GM12878 (cell line): ENCODE measurements at regions not wholly inside any gene's neighbourhood (a gene's known extent, or its start where the extent isn't known, plus 50 kb on each side); places are given as distances from the start of the nearest gene placed in this dataset.

ENCODE experiments used
- ATAC-seq: fragments of 200-7000 bp; cut with Tn5 transposase; 3 replicates; pipeline ENCODE4 v1.9.1; 2020; ENCODE audit warnings: mild to moderate bottlenecking, moderate library complexity
- BruUV-seq: library from RNA; stranded (reverse); fragments of 400-500 nt; replicated peaks from 2 replicates; lab custom pipeline; 2021; lab: Mats Ljungman, UMichigan
- CTCF ChIA-PET: fragments of 300-600 bp; sonication (Branson Sonifier 250); formaldehyde crosslinking; extraction: SDS; loops from one replicate; lab custom pipeline; 2021; ENCODE audit warnings: inconsistent platforms; lab: Yijun Ruan, JAX
- POLR2A ChIA-PET: fragments of 350-600 bp; formaldehyde crosslinking; extraction: SDS; loops from one replicate; lab custom pipeline; 2021; ENCODE audit warnings: inconsistent platforms; lab: Charles Lee
- RAD21 ChIA-PET: fragments of 300-600 bp; sonication (Branson Sonifier 250); formaldehyde crosslinking; loops from one replicate; lab custom pipeline; 2023; ENCODE audit warnings: antibody characterized with exemption; ENCODE audit not compliant: unreplicated experiment; lab: Charles Lee
- SMC1A ChIA-PET: fragments of 300-600 bp; sonication (Branson Sonifier 250); formaldehyde crosslinking; loops from one replicate; lab custom pipeline; 2023; ENCODE audit not compliant: unreplicated experiment, uncharacterized antibody; lab: Charles Lee
- DNase-seq: peaks from one replicate; pipeline ENCODE4 v3.0.0-alpha.2; 2011; ENCODE audit warnings: low read depth, low spot score
- FAIRE-seq: peaks from 3 replicates; lab custom pipeline; 2011; peaks lifted over from hg19 to GRCh38; lab: Jason Lieb, UNC
- H2AFZ ChIP-seq: 2 replicates; pipeline ENCODE4 v1.6.0; 2011; ENCODE audit warnings: low read depth, low read length, control low read depth; ENCODE audit not compliant: control insufficient read depth
- H3K27ac ChIP-seq: 2 replicates; pipeline ENCODE4 v1.5.1; 2011; ENCODE audit warnings: control low read depth; ENCODE audit not compliant: control insufficient read depth, insufficient read depth
- H3K27me3 ChIP-seq, 2 experiments: replicated peaks in 1 of 2; 2 replicates each; pipeline versions ENCODE4 v1.6.0 to v1.6.1; 2011; ENCODE audit warnings: low read length in 1 of 2; ENCODE audit not compliant: control insufficient read depth in 2 of 2, insufficient read depth in 2 of 2
- H3K36me3 ChIP-seq, 2 experiments: 2 replicates each; pipeline ENCODE4 v1.5.1; 2011; ENCODE audit warnings: low read length in 1 of 2; ENCODE audit not compliant: control insufficient read depth in 2 of 2, insufficient read depth in 2 of 2
- H3K4me1 ChIP-seq: 2 replicates; pipeline ENCODE4 v1.6.1; 2011; ENCODE audit warnings: mild to moderate bottlenecking, low read length, moderate library complexity, mixed read lengths; ENCODE audit not compliant: control insufficient read depth, insufficient read depth
- H3K4me2 ChIP-seq: 2 replicates; pipeline ENCODE4 v1.6.0; 2011; ENCODE audit warnings: control low read depth; ENCODE audit not compliant: control insufficient read depth, insufficient read depth
- H3K4me3 ChIP-seq: fragments of 200-600 bp; sonication (generic); 2 replicates; pipeline ENCODE4 v1.5.1; 2016
- H3K79me2 ChIP-seq: 2 replicates; pipeline ENCODE4 v1.6.0; 2011; ENCODE audit warnings: low read length; ENCODE audit not compliant: control insufficient read depth, insufficient read depth
- H3K9ac ChIP-seq: 2 replicates; pipeline ENCODE4 v1.8.0; 2011; ENCODE audit warnings: low read length, control low read depth, mixed read lengths; ENCODE audit not compliant: control insufficient read depth, insufficient read depth
- H3K9me3 ChIP-seq: replicated peaks from 3 replicates; pipeline ENCODE4 v1.5.1; 2011; ENCODE audit warnings: mild to moderate bottlenecking, low read length; ENCODE audit not compliant: control insufficient read depth, insufficient read depth
- H4K20me1 ChIP-seq: 2 replicates; pipeline ENCODE4 v1.6.0; 2011; ENCODE audit not compliant: control insufficient read depth, insufficient read depth
- CBX5 ChIP-seq: sonication (generic); IDR thresholded peaks from 2 replicates; pipeline ENCODE4 v1.6.1; 2016; ENCODE audit warnings: low read depth, moderate library complexity, mild to moderate bottlenecking, inconsistent platforms
- CHD4 ChIP-seq: fragments of 200-600 bp; sonication (generic); IDR thresholded peaks from 2 replicates; pipeline ENCODE4 v1.6.1; 2016; ENCODE audit warnings: mild to moderate bottlenecking
- JUNB ChIP-seq: IDR thresholded peaks from 2 replicates; pipeline ENCODE4 v1.6.1; 2016; ENCODE audit warnings: antibody characterized with exemption, mild to moderate bottlenecking
- MTA3 ChIP-seq: IDR thresholded peaks from 2 replicates; pipeline ENCODE4 v1.6.1; 2012; ENCODE audit warnings: low read length, inconsistent platforms, borderline replicate concordance
- PML ChIP-seq: IDR thresholded peaks from 2 replicates; pipeline ENCODE4 v1.6.1; 2012; ENCODE audit warnings: low read length, inconsistent platforms
- RELA ChIP-seq: fragments of 450-650 bp; IDR thresholded peaks from 2 replicates; pipeline ENCODE4 v1.8.0; 2014; ENCODE audit warnings: borderline replicate concordance; ENCODE audit not compliant: partially characterized antibody
- SIX5 ChIP-seq: IDR thresholded peaks from 2 replicates; pipeline ENCODE4 v1.6.1; 2011; ENCODE audit warnings: mild to moderate bottlenecking, low read depth, low read length, moderate library complexity; ENCODE audit not compliant: severe bottlenecking
- STAT3 ChIP-seq: IDR thresholded peaks from 2 replicates; pipeline ENCODE4 v1.6.1; 2011; ENCODE audit warnings: low read depth, low read length, improper control_type of control experiment
- YBX1 ChIP-seq: fragments of 450-650 bp; IDR thresholded peaks from 2 replicates; pipeline ENCODE4 v1.6.1; 2016; ENCODE audit warnings: antibody characterized with exemption
- ZNF217 ChIP-seq: fragments of 450-650 bp; IDR thresholded peaks from 2 replicates; pipeline ENCODE4 v1.6.1; 2017; ENCODE audit warnings: antibody characterized with exemption, mild to moderate bottlenecking
- ZZZ3 ChIP-seq: IDR thresholded peaks from 2 replicates; pipeline ENCODE4 v1.6.1; 2011; ENCODE audit warnings: low read depth; ENCODE audit not compliant: control insufficient read depth, insufficient read length
- WGBS: methylation state at CpG from one replicate; pipeline ENCODE4 v1.1.6; 2016; ENCODE audit warnings: low lambda C conversion rate; ENCODE audit not compliant: insufficient replicate concordance, insufficient coverage; ENCODE audit errors: missing lambda C conversion rate; 5-methylcytosine and 5-hydroxymethylcytosine counted together
- in situ Hi-C: fragments of 300-500 bp; cut with MboI; formaldehyde crosslinking; loops from 9 replicates; pipeline ENCODE4 v1.14.3; 2018; ENCODE audit warnings: mixed read lengths
- intact Hi-C: fragments of 100-400 bp; cut with micrococcal nuclease; formaldehyde crosslinking; loops from one replicate; pipeline ENCODE4 v1.14.2; 2022; ENCODE audit not compliant: unreplicated experiment
- TF ChIP-seq, protein P1 (sequence below): fragments of 450-650 bp; IDR thresholded peaks from 2 replicates; pipeline ENCODE4 v1.6.1; 2018; ENCODE audit warnings: mild to moderate bottlenecking, low read depth, moderate library complexity; ENCODE audit not compliant: partially characterized antibody
- TF ChIP-seq, protein P2 (sequence below), 3 experiments: IDR thresholded peaks in 2 of 3; conservative IDR thresholded peaks in 1 of 3; 2 replicates each; pipeline ENCODE4 v1.5.1; 2011; ENCODE audit warnings: low read depth in 3 of 3, low read length in 3 of 3, mild to moderate bottlenecking in 3 of 3, control low read depth in 2 of 3, moderate library complexity in 2 of 3, inconsistent platforms in 1 of 3, mixed read lengths in 1 of 3; ENCODE audit not compliant: control insufficient read depth in 2 of 3, insufficient read depth in 1 of 3; ENCODE audit errors: extremely low read depth in 1 of 3

DNA sequence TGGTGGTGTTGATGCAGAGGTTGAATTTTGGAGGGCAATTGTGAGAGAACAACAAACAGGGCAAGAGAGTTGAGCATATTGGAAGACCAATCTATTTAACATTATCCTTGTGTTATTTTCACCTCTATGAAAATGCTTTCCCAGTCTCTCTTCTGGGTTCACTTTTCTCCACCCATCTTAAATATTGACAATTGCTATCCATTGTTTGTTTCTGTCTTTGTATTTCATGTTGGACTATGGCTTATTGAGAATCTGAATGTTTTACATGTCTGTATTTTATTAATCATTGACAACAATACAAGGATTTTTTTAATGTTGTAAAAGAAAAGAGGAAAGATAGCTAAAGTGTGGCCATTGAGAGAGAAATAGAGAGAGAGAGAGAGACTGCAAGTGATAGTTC lies 1121.5 kb downstream of the BRINP3 start (continued):
- no peak for TF ChIP-seq ZNF217

DNA sequence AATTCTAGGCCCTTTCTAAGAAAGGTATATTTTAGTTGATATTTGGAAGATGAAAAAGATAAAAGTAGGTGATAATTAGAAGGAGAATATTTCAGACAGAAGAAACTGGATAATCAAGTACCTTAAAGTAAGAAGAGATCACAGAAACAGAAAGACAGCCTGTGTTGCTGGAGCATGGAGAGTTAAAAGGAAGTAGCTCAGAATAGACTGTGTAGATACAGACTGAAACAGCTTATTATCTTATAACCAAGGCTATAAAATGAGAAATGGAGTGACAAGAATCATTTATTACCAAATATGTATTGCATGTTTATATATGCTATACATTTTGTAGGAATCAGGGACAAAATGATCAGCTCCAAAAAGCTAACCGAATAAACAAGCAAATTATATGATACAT lies 1120.3 kb downstream of the BRINP3 start:
- RAD21 ChIA-PET, result no interaction called here

More for the DNA sequence above, 1120.3 kb downstream of the BRINP3 start:
- no peak overlapping the region for H3K27ac ChIP-seq
- H3K4me1 ChIP-seq, result no peaks in the 10 kb centered on the region
- H2AFZ ChIP-seq, result no peak overlapping the region
- H3K9me3 ChIP-seq, result no peaks in the 10 kb centered on the region
- BruUV-seq, result no TSS peak
- WGBS, result 88% methylated on average over 1 of the region's 1 CpG
- no peak for TF ChIP-seq RELA
- TF ChIP-seq PML, result no peak
- no peak for TF ChIP-seq ZZZ3
- TF ChIP-seq MTA3, result no peak
- TF ChIP-seq CHD4, result no peak
- TF ChIP-seq SIX5, result no peak
- TF ChIP-seq JUNB, result no peak
- no peak for TF ChIP-seq CBX5
- TF ChIP-seq, protein P1, sequence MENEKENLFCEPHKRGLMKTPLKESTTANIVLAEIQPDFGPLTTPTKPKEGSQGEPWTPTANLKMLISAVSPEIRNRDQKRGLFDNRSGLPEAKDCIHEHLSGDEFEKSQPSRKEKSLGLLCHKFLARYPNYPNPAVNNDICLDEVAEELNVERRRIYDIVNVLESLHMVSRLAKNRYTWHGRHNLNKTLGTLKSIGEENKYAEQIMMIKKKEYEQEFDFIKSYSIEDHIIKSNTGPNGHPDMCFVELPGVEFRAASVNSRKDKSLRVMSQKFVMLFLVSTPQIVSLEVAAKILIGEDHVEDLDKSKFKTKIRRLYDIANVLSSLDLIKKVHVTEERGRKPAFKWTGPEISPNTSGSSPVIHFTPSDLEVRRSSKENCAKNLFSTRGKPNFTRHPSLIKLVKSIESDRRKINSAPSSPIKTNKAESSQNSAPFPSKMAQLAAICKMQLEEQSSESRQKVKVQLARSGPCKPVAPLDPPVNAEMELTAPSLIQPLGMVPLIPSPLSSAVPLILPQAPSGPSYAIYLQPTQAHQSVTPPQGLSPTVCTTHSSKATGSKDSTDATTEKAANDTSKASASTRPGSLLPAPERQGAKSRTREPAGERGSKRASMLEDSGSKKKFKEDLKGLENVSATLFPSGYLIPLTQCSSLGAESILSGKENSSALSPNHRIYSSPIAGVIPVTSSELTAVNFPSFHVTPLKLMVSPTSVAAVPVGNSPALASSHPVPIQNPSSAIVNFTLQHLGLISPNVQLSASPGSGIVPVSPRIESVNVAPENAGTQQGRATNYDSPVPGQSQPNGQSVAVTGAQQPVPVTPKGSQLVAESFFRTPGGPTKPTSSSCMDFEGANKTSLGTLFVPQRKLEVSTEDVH, result no peak
- no peak for TF ChIP-seq STAT3
- no peak for TF ChIP-seq YBX1
- TF ChIP-seq, protein P2, sequence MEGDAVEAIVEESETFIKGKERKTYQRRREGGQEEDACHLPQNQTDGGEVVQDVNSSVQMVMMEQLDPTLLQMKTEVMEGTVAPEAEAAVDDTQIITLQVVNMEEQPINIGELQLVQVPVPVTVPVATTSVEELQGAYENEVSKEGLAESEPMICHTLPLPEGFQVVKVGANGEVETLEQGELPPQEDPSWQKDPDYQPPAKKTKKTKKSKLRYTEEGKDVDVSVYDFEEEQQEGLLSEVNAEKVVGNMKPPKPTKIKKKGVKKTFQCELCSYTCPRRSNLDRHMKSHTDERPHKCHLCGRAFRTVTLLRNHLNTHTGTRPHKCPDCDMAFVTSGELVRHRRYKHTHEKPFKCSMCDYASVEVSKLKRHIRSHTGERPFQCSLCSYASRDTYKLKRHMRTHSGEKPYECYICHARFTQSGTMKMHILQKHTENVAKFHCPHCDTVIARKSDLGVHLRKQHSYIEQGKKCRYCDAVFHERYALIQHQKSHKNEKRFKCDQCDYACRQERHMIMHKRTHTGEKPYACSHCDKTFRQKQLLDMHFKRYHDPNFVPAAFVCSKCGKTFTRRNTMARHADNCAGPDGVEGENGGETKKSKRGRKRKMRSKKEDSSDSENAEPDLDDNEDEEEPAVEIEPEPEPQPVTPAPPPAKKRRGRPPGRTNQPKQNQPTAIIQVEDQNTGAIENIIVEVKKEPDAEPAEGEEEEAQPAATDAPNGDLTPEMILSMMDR (IDR thresholded peaks at IDR 0.05 in 2 of 3, conservative IDR thresholded peaks at IDR 0.05 in 1 of 3; ENCODE audit: control insufficient read depth in 2 of 3, extremely low read depth in 1 of 3, insufficient read depth in 1 of 3, low read depth in 3 of 3, low read length in 3 of 3), result no peak
- in situ Hi-C loops, result no loop called here
- CTCF ChIA-PET, result no interaction called here
- no peak overlapping the region for H3K4me3 ChIP-seq
- no peaks in the 10 kb centered on the region for H3K36me3 ChIP-seq
- no peak for DNase-seq
- intact Hi-C loops, result no loop called here
- ATAC-seq, result no peak
- H3K79me2 ChIP-seq, result no peaks in the 10 kb centered on the region
- POLR2A ChIA-PET, result no interaction called here
- no peaks in the 10 kb centered on the region for H4K20me1 ChIP-seq
- H3K4me2 ChIP-seq, result no peak overlapping the region
- FAIRE-seq, result no peak
- no peak overlapping the region for H3K9ac ChIP-seq
- no peaks in the 10 kb centered on the region for H3K27me3 ChIP-seq
- SMC1A ChIA-PET, result interaction anchor here (0.8 kb wide), 1 partner anchor 10 kb away, joined by 3 read pairs; no protein-coding TSS in a partner anchor
